ENCODE measurements at regions not wholly inside any gene's neighbourhood (a gene's known extent, or its start where the extent isn't known, plus 50 kb on each side); places are given as distances from the start of the nearest gene placed in this dataset.
"Not testable (repeated sequence)": the region's sequence is repeated elsewhere in the genome, so short reads cannot be mapped to it uniquely, and the experiment has no call there.

DNA sequence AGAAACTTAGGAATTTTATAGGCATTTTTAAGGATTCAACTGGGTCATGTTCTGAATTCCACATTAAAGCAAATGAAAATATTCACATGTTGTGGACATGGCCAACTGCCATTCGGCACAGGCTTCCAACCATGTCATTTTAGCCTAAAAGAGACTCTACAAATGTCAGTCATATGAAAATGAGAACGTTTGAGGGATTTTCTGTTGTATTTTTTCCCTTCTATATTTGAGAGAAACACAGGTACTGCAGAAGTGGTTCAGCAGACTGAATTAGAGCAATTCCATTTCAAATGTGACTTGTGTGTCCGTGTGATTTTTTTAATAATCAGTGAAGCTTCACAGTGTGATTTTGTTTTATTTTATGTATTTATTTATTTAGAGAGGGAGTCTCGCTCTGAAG, 124.3 kb downstream of the TP53TG3F start:
- not testable (repeated sequence) for H3K9me3 Mint-ChIP-seq; H3K27ac Mint-ChIP-seq (ENCODE audit: low read depth); H3K27me3 Mint-ChIP-seq; H3K36me3 Mint-ChIP-seq (ENCODE audit: insufficient read depth); ATAC-seq (replicated peaks; ENCODE audit: extremely low read depth, poor library complexity, severe bottlenecking); H3K4me1 Mint-ChIP-seq; DNase-seq (ENCODE audit: low spot score in 2 of 2); H3K4me3 Mint-ChIP-seq

DNA sequence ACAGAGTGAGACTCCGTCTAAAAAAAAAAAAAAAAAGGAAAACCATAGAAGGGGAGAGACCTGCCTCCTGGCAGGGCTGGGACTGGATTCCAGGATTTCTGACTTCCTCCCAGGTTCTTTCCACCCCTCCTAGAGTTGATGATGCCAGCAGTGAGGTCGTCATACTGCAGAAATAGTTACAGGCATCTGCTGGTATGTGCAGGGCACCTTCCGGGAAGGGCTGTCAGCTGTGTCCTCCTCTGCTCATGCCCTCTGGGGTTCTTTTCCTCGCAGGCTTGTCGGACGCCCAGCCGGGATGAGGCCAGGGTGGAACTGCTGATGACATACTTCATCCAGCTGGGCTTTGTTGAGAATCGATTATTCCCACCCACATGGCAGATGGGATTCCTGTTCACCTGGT, 129.2 kb downstream of the TP53TG3F start:
- not testable (repeated sequence) for H3K4me3 Mint-ChIP-seq; H3K27ac Mint-ChIP-seq (ENCODE audit: low read depth); H3K36me3 Mint-ChIP-seq (ENCODE audit: insufficient read depth); H3K27me3 Mint-ChIP-seq; DNase-seq (ENCODE audit: low spot score in 2 of 2); H3K9me3 Mint-ChIP-seq; ATAC-seq (replicated peaks; ENCODE audit: extremely low read depth, poor library complexity, severe bottlenecking); H3K4me1 Mint-ChIP-seq

DNA sequence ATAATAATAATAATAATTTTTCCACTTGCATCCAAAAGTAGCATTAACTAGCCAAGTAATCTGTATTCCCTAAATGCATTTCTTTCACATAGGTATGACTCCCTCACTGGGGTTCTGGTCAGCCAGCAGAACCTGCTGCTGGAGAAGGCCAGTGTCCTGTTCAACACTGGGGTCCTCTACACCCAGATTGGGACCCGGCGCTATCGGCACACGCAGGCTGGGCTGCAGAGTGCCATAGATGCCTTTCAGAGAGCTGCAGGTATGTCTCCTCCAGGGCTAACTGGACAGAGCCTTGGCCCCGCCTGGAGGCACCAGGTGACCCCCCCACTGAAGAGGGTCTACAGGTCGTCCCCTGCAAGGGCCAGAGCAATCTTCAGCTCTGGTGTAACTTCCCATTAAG, 133.9 kb downstream of the TP53TG3F start:
- not testable (repeated sequence) for H3K4me1 Mint-ChIP-seq; DNase-seq (ENCODE audit: low spot score in 2 of 2); H3K27ac Mint-ChIP-seq (ENCODE audit: low read depth)

DNA sequence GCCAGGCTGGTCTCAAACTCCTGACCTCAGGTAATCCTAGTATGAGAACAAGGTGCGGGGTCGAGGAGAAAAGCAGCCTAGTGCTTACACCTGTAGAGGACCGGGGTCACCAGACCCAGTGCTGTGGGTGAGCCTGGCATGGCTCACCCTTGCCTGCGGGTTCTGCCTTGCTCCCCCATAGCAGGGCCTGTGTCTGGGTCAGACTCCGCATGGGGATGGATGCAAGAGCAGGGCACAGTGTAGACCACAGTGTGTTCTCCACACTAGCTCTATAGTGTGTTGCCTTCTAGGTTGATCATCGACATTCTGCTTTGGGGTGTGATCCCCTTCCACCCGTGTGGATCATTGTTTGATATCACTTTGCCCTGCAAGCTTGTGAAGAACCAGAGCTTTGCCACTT, 135.7 kb downstream of the TP53TG3F start:
- ATAC-seq (replicated peaks; ENCODE audit: extremely low read depth, poor library complexity, severe bottlenecking); DNase-seq (ENCODE audit: low spot score in 2 of 2); H3K9me3 Mint-ChIP-seq; H3K36me3 Mint-ChIP-seq (ENCODE audit: insufficient read depth); H3K27ac Mint-ChIP-seq (ENCODE audit: low read depth); H3K4me3 Mint-ChIP-seq; H3K27me3 Mint-ChIP-seq; H3K4me1 Mint-ChIP-seq: not testable (repeated sequence)

More for the DNA sequence above, 133.9 kb downstream of the TP53TG3F start:
- not testable (repeated sequence) for ATAC-seq (replicated peaks; ENCODE audit: extremely low read depth, poor library complexity, severe bottlenecking); H3K36me3 Mint-ChIP-seq (ENCODE audit: insufficient read depth); H3K27me3 Mint-ChIP-seq; H3K4me3 Mint-ChIP-seq; H3K9me3 Mint-ChIP-seq

DNA sequence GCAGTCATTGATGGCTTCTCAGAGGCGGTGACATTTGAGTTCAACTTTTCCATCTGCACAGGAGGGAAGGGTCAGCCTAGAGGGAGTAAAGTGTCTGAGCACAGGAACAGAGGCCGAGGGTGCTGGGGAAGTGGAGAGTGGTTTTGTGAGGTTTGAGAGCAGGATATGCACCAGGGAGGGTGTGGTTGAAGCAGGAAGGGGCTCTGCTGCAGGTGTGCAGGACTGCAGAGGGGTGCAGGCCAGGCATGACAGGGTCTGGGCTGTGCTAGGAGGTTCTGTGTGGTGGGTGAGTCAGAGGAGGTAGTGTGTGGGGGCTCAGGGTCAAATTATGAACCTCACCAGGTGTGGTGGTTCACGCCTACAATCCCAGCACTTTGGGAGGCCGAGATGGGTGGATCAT, 141.6 kb downstream of the TP53TG3F start:
- not testable (repeated sequence) for DNase-seq (ENCODE audit: low spot score in 2 of 2); H3K9me3 Mint-ChIP-seq; H3K27ac Mint-ChIP-seq (ENCODE audit: low read depth); H3K27me3 Mint-ChIP-seq; ATAC-seq (replicated peaks; ENCODE audit: extremely low read depth, poor library complexity, severe bottlenecking); H3K36me3 Mint-ChIP-seq (ENCODE audit: insufficient read depth); H3K4me1 Mint-ChIP-seq; H3K4me3 Mint-ChIP-seq

DNA sequence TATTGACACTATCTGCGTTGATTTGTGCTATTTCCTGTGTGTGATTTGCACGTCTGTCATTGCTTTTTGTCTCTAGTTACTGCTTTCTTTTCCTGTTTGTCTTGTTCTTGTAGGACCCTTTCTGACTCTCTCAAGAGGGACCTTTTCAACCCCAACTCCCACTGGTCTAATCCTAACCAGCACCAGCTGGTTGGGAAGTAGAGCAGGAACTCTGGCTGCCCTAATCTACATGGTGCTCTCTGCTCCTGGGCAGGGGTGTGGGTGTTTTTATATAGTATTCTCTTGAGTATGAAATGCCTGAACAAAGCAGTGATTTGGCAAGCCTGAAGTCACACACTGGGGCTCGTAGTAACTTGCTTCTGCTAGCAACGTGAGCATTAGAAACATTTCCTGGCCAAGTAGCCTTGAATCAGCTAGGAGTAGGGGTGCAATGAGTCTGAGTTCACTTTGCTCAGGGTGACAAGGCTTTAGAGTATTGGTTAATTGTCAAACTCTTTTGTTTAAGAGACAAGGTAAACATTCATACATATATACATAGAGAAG, 164.2 kb downstream of the TP53TG3F start:
- H3K4me3 Mint-ChIP-seq; ATAC-seq (replicated peaks; ENCODE audit: extremely low read depth, poor library complexity, severe bottlenecking); DNase-seq (ENCODE audit: low spot score in 2 of 2): not testable (repeated sequence)

DNA sequence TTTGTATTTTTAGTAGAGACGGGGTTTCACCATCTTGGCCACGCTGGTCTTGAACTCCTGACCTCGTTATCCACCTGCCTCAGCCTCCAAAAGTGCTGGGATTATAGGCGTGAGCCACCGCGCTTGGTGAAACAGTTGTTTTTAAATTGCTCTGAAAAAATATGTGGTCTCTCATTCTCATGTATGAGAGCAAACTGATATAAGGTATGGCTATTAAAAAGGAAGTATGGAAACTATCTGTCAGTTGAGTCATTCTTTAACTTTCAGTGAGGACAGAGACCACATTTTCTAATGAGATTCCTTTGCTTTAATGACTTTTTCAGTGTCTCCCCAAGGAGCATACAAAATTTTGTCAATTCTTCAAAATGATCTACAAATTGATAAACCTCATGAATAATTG, 169.5 kb downstream of the TP53TG3F start:
- not testable (repeated sequence) for H3K4me1 Mint-ChIP-seq; H3K36me3 Mint-ChIP-seq (ENCODE audit: insufficient read depth); H3K27ac Mint-ChIP-seq (ENCODE audit: low read depth); ATAC-seq (replicated peaks; ENCODE audit: extremely low read depth, poor library complexity, severe bottlenecking); H3K4me3 Mint-ChIP-seq; H3K27me3 Mint-ChIP-seq; DNase-seq (ENCODE audit: low spot score in 2 of 2); H3K9me3 Mint-ChIP-seq

More for the DNA sequence above, 164.2 kb downstream of the TP53TG3F start:
- not testable (repeated sequence) for H3K4me1 Mint-ChIP-seq; H3K27me3 Mint-ChIP-seq; H3K36me3 Mint-ChIP-seq (ENCODE audit: insufficient read depth); H3K27ac Mint-ChIP-seq (ENCODE audit: low read depth); H3K9me3 Mint-ChIP-seq

DNA sequence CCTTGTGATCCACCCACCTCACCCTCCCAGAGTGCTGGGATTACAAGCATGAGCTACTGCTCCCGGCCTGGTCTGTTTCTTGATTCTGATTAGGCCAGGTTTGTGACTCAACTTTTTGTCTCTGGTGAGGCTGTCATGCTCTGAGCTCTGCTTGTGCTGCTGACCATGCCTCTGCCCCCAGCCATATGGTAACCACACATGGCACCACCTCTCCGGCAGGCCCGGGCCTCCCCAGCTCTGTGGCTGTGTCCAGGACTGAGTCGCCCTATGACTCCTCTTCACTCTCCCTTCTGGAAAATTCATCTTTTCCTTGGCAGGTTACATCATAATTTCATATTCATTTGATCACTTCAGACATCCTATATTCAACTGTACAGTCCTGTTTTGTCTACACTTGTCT, 172.3 kb downstream of the TP53TG3F start:
- H3K27me3 Mint-ChIP-seq; H3K9me3 Mint-ChIP-seq; H3K4me3 Mint-ChIP-seq; H3K4me1 Mint-ChIP-seq; ATAC-seq (replicated peaks; ENCODE audit: extremely low read depth, poor library complexity, severe bottlenecking); H3K36me3 Mint-ChIP-seq (ENCODE audit: insufficient read depth); H3K27ac Mint-ChIP-seq (ENCODE audit: low read depth); DNase-seq (ENCODE audit: low spot score in 2 of 2): not testable (repeated sequence)

DNA sequence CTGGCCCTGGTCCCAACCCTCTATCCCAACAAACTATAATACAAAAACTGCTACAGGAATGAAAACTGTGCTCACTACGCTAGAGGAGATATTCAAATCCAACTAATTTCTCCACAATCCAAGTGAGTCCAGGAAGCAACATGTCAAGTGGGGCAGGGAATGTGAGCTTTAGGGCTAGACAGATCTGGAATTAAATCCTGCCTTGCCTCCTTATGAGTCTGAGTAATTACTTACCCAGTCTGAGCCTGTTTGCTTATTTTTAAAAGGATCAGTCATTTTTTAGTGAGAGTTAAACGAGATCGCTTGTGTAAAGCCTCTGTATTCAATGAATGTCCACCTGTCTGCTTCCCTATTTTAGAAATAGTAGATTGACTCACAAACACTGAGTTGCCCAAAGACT, 174.6 kb downstream of the TP53TG3F start:
- not testable (repeated sequence) for H3K9me3 Mint-ChIP-seq; H3K27ac Mint-ChIP-seq (ENCODE audit: low read depth); H3K4me3 Mint-ChIP-seq; H3K4me1 Mint-ChIP-seq; H3K27me3 Mint-ChIP-seq; ATAC-seq (replicated peaks; ENCODE audit: extremely low read depth, poor library complexity, severe bottlenecking); H3K36me3 Mint-ChIP-seq (ENCODE audit: insufficient read depth); DNase-seq (ENCODE audit: low spot score in 2 of 2)

DNA sequence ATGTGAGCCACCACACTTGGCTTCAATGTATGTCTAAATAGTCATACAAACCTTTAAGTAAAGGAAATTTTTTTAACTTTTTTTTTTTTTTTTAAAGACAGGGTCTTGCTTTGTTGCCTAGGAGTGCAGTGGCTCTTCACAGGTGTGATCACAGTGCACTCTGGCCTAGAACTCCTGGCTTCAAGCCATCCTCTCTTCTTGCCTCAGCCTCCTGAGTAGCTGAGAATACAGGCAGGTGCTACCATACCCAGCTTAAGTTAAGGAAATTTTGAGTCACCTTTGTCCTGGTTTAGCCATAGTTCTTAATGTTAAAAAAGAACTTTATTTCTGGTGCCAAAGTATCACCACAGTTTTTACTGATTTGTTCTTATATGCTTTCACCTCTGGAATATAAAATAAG, 177.3 kb downstream of the TP53TG3F start:
- not testable (repeated sequence) for H3K4me3 Mint-ChIP-seq; H3K4me1 Mint-ChIP-seq; DNase-seq (ENCODE audit: low spot score in 2 of 2); ATAC-seq (replicated peaks; ENCODE audit: extremely low read depth, poor library complexity, severe bottlenecking); H3K27ac Mint-ChIP-seq (ENCODE audit: low read depth); H3K27me3 Mint-ChIP-seq; H3K9me3 Mint-ChIP-seq; H3K36me3 Mint-ChIP-seq (ENCODE audit: insufficient read depth)

DNA sequence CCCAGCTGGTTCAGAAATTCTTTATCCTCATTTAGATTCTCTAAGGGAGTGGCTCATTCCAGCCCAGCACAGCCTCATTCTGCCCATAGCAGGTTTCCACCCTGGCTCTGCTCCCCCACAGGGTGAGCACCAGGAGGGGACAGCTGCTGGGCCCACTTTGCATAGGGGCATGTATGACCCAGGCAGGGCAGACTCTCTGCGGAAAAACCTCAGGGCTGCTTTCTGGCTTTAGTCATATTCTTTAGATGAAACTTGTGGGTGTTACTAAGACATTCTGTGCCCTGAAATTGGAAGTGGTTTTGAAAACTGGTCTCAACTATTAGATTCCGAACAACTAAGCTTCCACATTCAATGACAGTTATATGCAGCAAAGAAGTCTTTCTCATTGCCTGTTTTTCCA, 183.9 kb downstream of the TP53TG3F start:
- not testable (repeated sequence) for H3K36me3 Mint-ChIP-seq (ENCODE audit: insufficient read depth); H3K27me3 Mint-ChIP-seq; ATAC-seq (replicated peaks; ENCODE audit: extremely low read depth, poor library complexity, severe bottlenecking); H3K4me1 Mint-ChIP-seq; H3K27ac Mint-ChIP-seq (ENCODE audit: low read depth); DNase-seq (ENCODE audit: low spot score in 2 of 2); H3K9me3 Mint-ChIP-seq; H3K4me3 Mint-ChIP-seq

DNA sequence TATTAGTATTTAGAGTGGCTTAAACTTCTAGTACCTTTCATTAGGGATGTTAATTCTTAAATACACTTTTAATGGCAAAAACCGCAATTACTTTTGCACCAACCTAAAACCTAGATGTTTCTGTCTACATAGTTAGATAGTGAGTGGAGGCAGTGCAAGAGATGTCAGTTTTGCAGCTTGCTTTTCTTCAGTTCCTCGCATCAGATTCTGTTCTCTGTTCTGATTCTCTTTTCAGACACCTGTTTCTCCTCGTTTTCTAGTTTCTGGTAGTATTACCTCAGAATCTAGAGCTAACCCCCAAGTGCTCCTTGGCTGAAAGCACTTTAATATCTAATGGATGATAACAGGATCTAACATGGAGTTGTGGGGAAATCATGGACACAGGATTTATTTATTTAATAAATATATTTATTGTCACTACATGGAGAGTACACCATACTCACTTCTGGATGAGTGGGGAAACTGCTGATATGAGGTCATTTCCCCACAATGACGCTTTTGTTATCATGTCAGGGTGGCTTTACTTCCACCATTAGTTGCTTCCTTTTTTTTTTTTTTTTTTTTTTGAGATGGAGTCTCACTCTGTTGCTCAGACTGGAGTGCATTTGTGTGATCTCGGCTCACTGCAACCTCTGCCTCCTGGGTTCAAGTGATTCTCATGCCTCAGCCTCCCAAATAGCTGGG, 184.4 kb downstream of the TP53TG3F start:
- not testable (repeated sequence) for H3K27me3 Mint-ChIP-seq; H3K4me1 Mint-ChIP-seq; H3K27ac Mint-ChIP-seq (ENCODE audit: low read depth); H3K9me3 Mint-ChIP-seq; DNase-seq (ENCODE audit: low spot score in 2 of 2); H3K36me3 Mint-ChIP-seq (ENCODE audit: insufficient read depth); H3K4me3 Mint-ChIP-seq; ATAC-seq (replicated peaks; ENCODE audit: extremely low read depth, poor library complexity, severe bottlenecking)

DNA sequence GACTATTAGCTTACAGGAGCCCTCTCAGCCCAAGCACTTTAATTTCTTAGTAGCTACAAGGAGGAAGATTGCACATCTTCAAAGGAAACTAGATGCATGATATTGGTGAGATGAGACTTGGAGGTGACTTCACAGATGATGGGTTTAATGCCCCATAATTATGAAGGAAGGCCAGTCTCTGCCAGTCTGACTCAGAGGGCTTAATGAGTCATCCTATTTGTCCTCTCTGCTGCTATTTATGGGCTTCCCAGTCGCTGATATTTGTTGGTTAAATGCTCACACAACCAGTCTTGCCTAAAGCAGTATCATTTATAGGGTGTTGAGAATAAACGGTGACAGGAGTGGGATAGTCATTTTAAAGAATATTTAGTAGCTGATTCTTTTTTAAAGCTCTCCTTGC, 187.0 kb downstream of the TP53TG3F start:
- H3K36me3 Mint-ChIP-seq (ENCODE audit: insufficient read depth); H3K4me1 Mint-ChIP-seq; ATAC-seq (replicated peaks; ENCODE audit: extremely low read depth, poor library complexity, severe bottlenecking); DNase-seq (ENCODE audit: low spot score in 2 of 2); H3K27me3 Mint-ChIP-seq; H3K27ac Mint-ChIP-seq (ENCODE audit: low read depth); H3K4me3 Mint-ChIP-seq; H3K9me3 Mint-ChIP-seq: not testable (repeated sequence)

Data from central memory CD8-positive, alpha-beta T cell (primary cell).